Right atrium auricular region (tissue), 2 donors: ENCODE measurements at regions not wholly inside any gene's neighbourhood (a gene's known extent, or its start where the extent isn't known, plus 50 kb on each side); places are given as distances from the start of the nearest gene placed in this dataset.

Experiments
- DNase-seq: peaks from one replicate; pipeline ENCODE4 v3.0.0-alpha.2; 2019; ENCODE audit warnings: low spot score
- H3K27ac ChIP-seq, 2 donors: fragments of 200-600 bp; sonication (generic); 1 replicate in 1 of 2; 2 replicates in 1 of 2; pipeline ENCODE4 v1.5.1; 2016 to 2019
- H3K27me3 ChIP-seq, 2 donors: fragments of 200-600 bp; sonication (generic); one replicate each; pipeline versions ENCODE4 v1.5.1 to v1.6.0; 2017 to 2019
- H3K36me3 ChIP-seq: fragments of 200-600 bp; sonication (generic); one replicate; pipeline ENCODE4 v1.5.1; 2016
- H3K4me1 ChIP-seq, 2 donors: fragments of 200-600 bp; sonication (generic); one replicate each; pipeline versions ENCODE4 v1.5.1 to v1.6.0; 2017 to 2019
- H3K4me3 ChIP-seq, 2 donors: fragments of 200-600 bp; sonication (generic); 1 replicate in 1 of 2; 2 replicates in 1 of 2; pipeline ENCODE4 v1.5.1; 2017 to 2019; ENCODE audit warnings: mild to moderate bottlenecking in 1 of 2, moderate library complexity in 1 of 2
- H3K9me3 ChIP-seq, 2 donors: fragments of 200-600 bp; sonication (generic); one replicate each; pipeline ENCODE4 v1.5.1; 2019
- CTCF ChIP-seq, 2 donors: fragments of 200-600 bp; sonication (generic); IDR thresholded peaks; one replicate each; pipeline ENCODE4 v1.5.1; 2019; ENCODE audit warnings: antibody characterized with exemption in 2 of 2

DNA sequence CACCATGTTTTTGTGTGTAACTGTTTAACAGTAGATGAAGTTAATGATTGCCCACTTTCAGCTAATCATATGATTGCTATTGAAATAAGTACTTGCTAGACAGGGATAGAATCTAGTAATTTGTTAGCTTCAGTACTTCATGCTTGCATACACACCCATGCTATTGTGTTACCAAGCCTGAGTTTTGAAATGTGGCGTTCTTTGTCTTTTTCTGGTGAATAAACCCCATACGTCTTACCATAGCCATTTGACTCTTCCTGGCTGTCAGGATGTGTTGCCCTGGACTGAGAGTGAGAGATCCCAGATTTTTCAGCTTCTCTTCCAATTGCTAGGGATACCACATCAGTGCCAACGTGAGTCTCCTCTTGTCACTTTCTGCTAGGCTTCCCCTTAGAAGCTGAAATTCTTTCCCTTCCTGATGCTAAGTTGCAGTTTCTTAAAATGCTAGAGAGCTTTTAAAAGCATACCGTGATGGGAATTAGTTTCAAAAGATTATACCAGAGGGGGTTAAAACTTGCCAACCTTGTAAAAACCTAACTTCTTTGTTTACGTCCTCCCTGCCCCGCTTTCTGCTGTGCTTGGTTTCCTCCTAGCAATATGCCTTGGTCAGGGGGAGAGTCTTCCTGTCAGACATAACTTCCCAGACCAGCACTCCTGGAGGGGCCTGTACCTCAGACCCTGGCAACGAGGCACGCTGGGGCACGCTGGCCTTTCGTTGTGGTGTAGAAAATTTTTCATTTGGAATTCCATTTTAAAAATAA lies 62.9 kb upstream of the ULK4 start:
- DNase-seq = peak; percentile 57
- Histone ChIP-seq H3K4me3 (no peak overlapping the region), H3K27me3 (no peaks in the 10 kb centered on the region), H3K36me3 (no peaks in the 10 kb centered on the region), H3K27ac (peak overlapping the region; percentile 82 to 92), H3K9me3 (no peaks in the 10 kb centered on the region), H3K4me1 (peaks cover 0 to 86% of the 10 kb centered on the region in 2 donors)
- no peak for TF ChIP-seq CTCF (IDR thresholded peaks at IDR 0.05)

GRCh38 chr3:42023380-42023779 lies 61.5 kb upstream of the ULK4 start:
- peak; percentile 46 for DNase-seq
- H3K36me3 ChIP-seq = no peaks in the 10 kb centered on the region
- TF ChIP-seq CTCF (IDR thresholded peaks at IDR 0.05) = no peak

GRCh38 chr3:42022355-42022754 lies 60.5 kb upstream of the ULK4 start:
- Histone ChIP-seq H3K27me3 (no peaks in the 10 kb centered on the region), H3K27ac (peak overlapping the region; percentile 26 to 92), H3K4me1 (peaks cover 0 to 95% of the 10 kb centered on the region in 2 donors), H3K9me3 (no peaks in the 10 kb centered on the region), H3K4me3 (no peak overlapping the region), H3K36me3 (no peaks in the 10 kb centered on the region)
- no peak for TF ChIP-seq CTCF (IDR thresholded peaks at IDR 0.05)
- no peak for DNase-seq

More at GRCh38 chr3:42023380-42023779, 61.5 kb upstream of the ULK4 start:
- Histone ChIP-seq H3K9me3 (no peaks in the 10 kb centered on the region), H3K4me1 (peaks cover 0 to 98% of the 10 kb centered on the region in 2 donors), H3K27me3 (no peaks in the 10 kb centered on the region), H3K4me3 (no peak overlapping the region), H3K27ac (peak overlapping the region; percentile 82 to 92)

DNA sequence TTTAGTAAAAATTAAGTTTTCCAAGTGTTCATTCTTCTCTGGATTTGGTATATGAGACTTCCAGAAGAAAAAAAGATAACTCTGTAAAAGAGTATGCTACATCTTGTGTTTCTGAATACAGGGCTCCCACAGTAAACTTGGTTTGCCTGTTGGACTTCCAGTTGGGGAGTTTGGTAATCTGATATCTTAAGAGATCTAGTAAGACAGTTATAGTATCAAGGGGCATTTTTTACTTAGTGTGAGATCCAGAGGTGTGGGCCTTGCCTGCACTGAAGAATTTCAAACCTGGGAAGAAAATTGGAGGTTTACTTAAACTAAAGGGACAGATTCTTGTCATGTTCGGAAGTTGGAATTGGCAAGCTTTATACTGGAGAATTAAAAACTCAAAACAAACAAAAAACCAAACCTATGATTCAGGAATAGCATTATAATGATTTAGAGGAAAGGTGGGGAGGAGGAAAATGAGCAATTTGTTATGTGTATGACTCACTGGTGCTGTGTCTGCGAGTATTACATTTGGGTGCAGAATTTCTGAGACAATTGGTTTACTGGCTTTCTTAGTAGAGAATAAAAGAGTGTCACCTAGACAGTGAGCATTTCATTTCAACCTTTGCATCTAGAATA lies 58.9 kb upstream of the ULK4 start:
- H3K9me3 ChIP-seq = no peaks in the 10 kb centered on the region
- DNase-seq = no peak
- H3K4me3 ChIP-seq = no peak overlapping the region
- peaks cover 0 to 95% of the 10 kb centered on the region in 2 donors for H3K4me1 ChIP-seq
- peak overlapping the region in 1 of 2 donors; percentile 92 for H3K27ac ChIP-seq
- no peaks in the 10 kb centered on the region for H3K27me3 ChIP-seq
- no peaks in the 10 kb centered on the region for H3K36me3 ChIP-seq
- no peak for TF ChIP-seq CTCF (IDR thresholded peaks at IDR 0.05)

DNA sequence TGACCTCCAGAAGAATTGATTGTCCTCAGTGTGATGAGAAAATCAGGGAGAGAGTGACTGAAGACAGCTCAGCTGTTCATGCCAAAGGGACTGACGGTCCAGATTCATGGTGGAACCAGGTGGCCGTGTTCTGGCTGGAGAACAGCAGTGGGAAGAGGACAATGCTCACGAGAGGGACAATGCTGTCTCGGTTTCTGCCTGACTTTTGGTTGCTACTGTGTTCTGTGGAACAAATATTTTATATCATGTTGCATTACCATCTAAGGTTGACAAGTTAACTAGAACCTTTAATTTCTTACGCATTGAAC lies 58.0 kb upstream of the ULK4 start:
- TF ChIP-seq CTCF (IDR thresholded peaks at IDR 0.05) = no peak
- Histone ChIP-seq H3K36me3 (no peaks in the 10 kb centered on the region), H3K9me3 (no peaks in the 10 kb centered on the region), H3K27me3 (no peaks in the 10 kb centered on the region), H3K4me1 (peaks cover 0 to 96% of the 10 kb centered on the region in 2 donors), H3K27ac (peak overlapping the region in 1 of 2 donors; percentile 92), H3K4me3 (no peak overlapping the region)
- DNase-seq = no peak
